ENCODE measurements at regions not wholly inside any gene's neighbourhood (a gene's known extent, or its start where the extent isn't known, plus 50 kb on each side); places are given as distances from the start of the nearest gene placed in this dataset.

GRCh38 chr18:28398471-28398870 is 221.5 kb upstream of the CDH2 start:
- no peak for DNase-seq
- no peak for ATAC-seq (ENCODE audit: low read depth)
- ChIA-PET CTCF (no interaction called here), POLR2A (no interaction called here)
- intact Hi-C loops (cut with micrococcal nuclease): no loop called here
- no peaks in the 10 kb centered on the region for H3K27me3 Mint-ChIP-seq
- TF ChIP-seq, protein P1, sequence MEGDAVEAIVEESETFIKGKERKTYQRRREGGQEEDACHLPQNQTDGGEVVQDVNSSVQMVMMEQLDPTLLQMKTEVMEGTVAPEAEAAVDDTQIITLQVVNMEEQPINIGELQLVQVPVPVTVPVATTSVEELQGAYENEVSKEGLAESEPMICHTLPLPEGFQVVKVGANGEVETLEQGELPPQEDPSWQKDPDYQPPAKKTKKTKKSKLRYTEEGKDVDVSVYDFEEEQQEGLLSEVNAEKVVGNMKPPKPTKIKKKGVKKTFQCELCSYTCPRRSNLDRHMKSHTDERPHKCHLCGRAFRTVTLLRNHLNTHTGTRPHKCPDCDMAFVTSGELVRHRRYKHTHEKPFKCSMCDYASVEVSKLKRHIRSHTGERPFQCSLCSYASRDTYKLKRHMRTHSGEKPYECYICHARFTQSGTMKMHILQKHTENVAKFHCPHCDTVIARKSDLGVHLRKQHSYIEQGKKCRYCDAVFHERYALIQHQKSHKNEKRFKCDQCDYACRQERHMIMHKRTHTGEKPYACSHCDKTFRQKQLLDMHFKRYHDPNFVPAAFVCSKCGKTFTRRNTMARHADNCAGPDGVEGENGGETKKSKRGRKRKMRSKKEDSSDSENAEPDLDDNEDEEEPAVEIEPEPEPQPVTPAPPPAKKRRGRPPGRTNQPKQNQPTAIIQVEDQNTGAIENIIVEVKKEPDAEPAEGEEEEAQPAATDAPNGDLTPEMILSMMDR (IDR thresholded peaks at IDR 0.05): no peak
- no peak overlapping the region for H3K27ac Mint-ChIP-seq
- H3K4me3 Mint-ChIP-seq: no peak overlapping the region
- no peaks in the 10 kb centered on the region for H3K4me1 Mint-ChIP-seq
- H3K9me3 Mint-ChIP-seq: peaks cover 7% of the 10 kb centered on the region
- no peaks in the 10 kb centered on the region for H3K36me3 Mint-ChIP-seq (ENCODE audit: low read depth)

- ChIA-PET POLR2A (no interaction called here), CTCF (no interaction called here)
- DNase-seq (no peak), ATAC-seq (ENCODE audit: low read depth) (no peak)
- H3K4me1 Mint-ChIP-seq: no peaks in the 10 kb centered on the region
- TF ChIP-seq, protein P1 (IDR thresholded peaks at IDR 0.05): no peak
- H3K9me3 Mint-ChIP-seq: peaks cover 30% of the 10 kb centered on the region
- H3K27me3 Mint-ChIP-seq: no peaks in the 10 kb centered on the region
- no peak overlapping the region for H3K4me3 Mint-ChIP-seq
- H3K36me3 Mint-ChIP-seq (ENCODE audit: low read depth): no peaks in the 10 kb centered on the region
- H3K27ac Mint-ChIP-seq: no peak overlapping the region
- intact Hi-C loops (cut with micrococcal nuclease): no loop called here
Observed at GRCh38 chr18:28390022-28390421, 213.1 kb upstream of the CDH2 start.

DNA sequence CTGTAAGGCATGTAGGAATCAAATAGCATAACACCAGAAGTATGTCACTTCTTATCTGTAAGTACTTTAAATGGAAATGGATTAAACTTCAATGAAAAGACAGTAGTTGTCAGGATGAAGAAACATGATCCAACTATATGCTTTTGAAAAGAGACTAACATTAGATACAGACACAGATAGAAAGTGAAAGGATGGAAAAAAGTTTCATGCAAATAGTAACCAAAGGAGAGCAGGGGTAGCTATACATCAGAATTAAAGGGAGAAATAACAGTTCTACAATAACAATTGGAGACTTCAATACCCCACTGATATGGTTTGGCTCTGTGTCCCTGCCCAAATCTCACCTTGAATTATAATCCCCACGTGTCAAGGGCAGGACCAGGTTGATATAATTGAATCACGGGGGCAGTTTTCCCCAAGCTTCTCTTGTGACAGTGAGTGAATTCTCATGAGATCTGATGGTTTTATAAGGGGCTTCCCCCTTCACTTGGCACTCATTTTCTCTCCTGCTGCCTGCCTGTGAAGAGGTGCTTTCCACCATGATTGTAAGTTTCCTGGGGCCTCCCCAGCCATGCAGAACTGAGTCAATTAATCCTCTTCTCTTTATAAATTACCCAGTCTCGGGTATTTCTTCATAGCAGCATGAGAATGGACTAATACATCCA is 205.4 kb upstream of the CDH2 start:
- POLR2A ChIA-PET: no interaction called here
- Mint-ChIP-seq H3K36me3 (ENCODE audit: low read depth) (no peaks in the 10 kb centered on the region), H3K27ac (no peak overlapping the region)

GRCh38 chr18:28372186-28372585 is 195.3 kb upstream of the CDH2 start:
- H3K4me1 Mint-ChIP-seq: no peaks in the 10 kb centered on the region
- ChIA-PET CTCF (no interaction called here), POLR2A (no interaction called here)
- no peaks in the 10 kb centered on the region for H3K36me3 Mint-ChIP-seq (ENCODE audit: low read depth)
- no peaks in the 10 kb centered on the region for H3K27me3 Mint-ChIP-seq
- H3K9me3 Mint-ChIP-seq: peaks cover 13% of the 10 kb centered on the region
- H3K27ac Mint-ChIP-seq: no peak overlapping the region
- ATAC-seq (ENCODE audit: low read depth): no peak
- no peak for DNase-seq
- no peak overlapping the region for H3K4me3 Mint-ChIP-seq
- intact Hi-C loops (cut with micrococcal nuclease): no loop called here
- TF ChIP-seq, protein P1 (IDR thresholded peaks at IDR 0.05): no peak

More for the DNA sequence above, 205.4 kb upstream of the CDH2 start:
- peaks cover 23% of the 10 kb centered on the region for H3K9me3 Mint-ChIP-seq
- no peak for ATAC-seq (ENCODE audit: low read depth)
- TF ChIP-seq, protein P1 (IDR thresholded peaks at IDR 0.05): no peak
- no peak overlapping the region for H3K4me3 Mint-ChIP-seq
- no peak for DNase-seq
- CTCF ChIA-PET: no interaction called here
- intact Hi-C loops (cut with micrococcal nuclease): no loop called here
- H3K4me1 Mint-ChIP-seq: no peaks in the 10 kb centered on the region
- H3K27me3 Mint-ChIP-seq: no peaks in the 10 kb centered on the region

GRCh38 chr18:28366676-28367075 is 189.7 kb upstream of the CDH2 start:
- Mint-ChIP-seq H3K27me3 (no peaks in the 10 kb centered on the region), H3K9me3 (peaks cover 3% of the 10 kb centered on the region), H3K27ac (no peak overlapping the region), H3K36me3 (ENCODE audit: low read depth) (no peaks in the 10 kb centered on the region), H3K4me1 (no peaks in the 10 kb centered on the region), H3K4me3 (no peak overlapping the region)
- ATAC-seq (ENCODE audit: low read depth) (no peak), DNase-seq (no peak)
- ChIA-PET CTCF (no interaction called here), POLR2A (no interaction called here)
- TF ChIP-seq, protein P1 (IDR thresholded peaks at IDR 0.05): no peak
- intact Hi-C loops (cut with micrococcal nuclease): no loop called here
